SK-N-SH (cell line): ENCODE measurements at regions not wholly inside any gene's neighbourhood (a gene's known extent, or its start where the extent isn't known, plus 50 kb on each side); places are given as distances from the start of the nearest gene placed in this dataset.

Experiments
- POLR2AphosphoS5 ChIP-seq: IDR thresholded peaks from 2 replicates; pipeline ENCODE4 v1.6.1; 2012; ENCODE audit warnings: low read depth, low read length
- RFX5 ChIP-seq: IDR thresholded peaks from 2 replicates; pipeline ENCODE4 v1.6.1; 2012; ENCODE audit warnings: mild to moderate bottlenecking, improper control_type of control experiment, low read length
- RXRA ChIP-seq: IDR thresholded peaks from 2 replicates; pipeline ENCODE4 v1.4.0; 2012; ENCODE audit warnings: low read depth, mild to moderate bottlenecking, borderline replicate concordance
- SMC3 ChIP-seq: IDR thresholded peaks from 2 replicates; pipeline ENCODE4 v1.6.1; 2012; ENCODE audit warnings: low read depth, low read length, improper control_type of control experiment
- TF ChIP-seq, protein P1 (sequence below): fragments of 200-600 bp; sonication (generic); IDR thresholded peaks from 2 replicates; pipeline ENCODE4 v1.6.1; 2017; ENCODE audit warnings: antibody characterized with exemption, mild to moderate bottlenecking, moderate library complexity
- TF ChIP-seq, protein P2 (sequence below): fragments of 150-350 bp; IDR thresholded peaks from 2 replicates; pipeline ENCODE4 v1.6.1; 2017; ENCODE audit warnings: antibody characterized with exemption, low read length, low read depth, borderline replicate concordance

GRCh38 chr6:155623450-155624178, 168.0 kb upstream of the NOX3 start:
- TF ChIP-seq, protein P1, sequence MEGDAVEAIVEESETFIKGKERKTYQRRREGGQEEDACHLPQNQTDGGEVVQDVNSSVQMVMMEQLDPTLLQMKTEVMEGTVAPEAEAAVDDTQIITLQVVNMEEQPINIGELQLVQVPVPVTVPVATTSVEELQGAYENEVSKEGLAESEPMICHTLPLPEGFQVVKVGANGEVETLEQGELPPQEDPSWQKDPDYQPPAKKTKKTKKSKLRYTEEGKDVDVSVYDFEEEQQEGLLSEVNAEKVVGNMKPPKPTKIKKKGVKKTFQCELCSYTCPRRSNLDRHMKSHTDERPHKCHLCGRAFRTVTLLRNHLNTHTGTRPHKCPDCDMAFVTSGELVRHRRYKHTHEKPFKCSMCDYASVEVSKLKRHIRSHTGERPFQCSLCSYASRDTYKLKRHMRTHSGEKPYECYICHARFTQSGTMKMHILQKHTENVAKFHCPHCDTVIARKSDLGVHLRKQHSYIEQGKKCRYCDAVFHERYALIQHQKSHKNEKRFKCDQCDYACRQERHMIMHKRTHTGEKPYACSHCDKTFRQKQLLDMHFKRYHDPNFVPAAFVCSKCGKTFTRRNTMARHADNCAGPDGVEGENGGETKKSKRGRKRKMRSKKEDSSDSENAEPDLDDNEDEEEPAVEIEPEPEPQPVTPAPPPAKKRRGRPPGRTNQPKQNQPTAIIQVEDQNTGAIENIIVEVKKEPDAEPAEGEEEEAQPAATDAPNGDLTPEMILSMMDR: no peak
- TF ChIP-seq POLR2AphosphoS5 (no peak), RXRA (no peak), RFX5 (no peak), SMC3 (no peak)
- TF ChIP-seq, protein P2, sequence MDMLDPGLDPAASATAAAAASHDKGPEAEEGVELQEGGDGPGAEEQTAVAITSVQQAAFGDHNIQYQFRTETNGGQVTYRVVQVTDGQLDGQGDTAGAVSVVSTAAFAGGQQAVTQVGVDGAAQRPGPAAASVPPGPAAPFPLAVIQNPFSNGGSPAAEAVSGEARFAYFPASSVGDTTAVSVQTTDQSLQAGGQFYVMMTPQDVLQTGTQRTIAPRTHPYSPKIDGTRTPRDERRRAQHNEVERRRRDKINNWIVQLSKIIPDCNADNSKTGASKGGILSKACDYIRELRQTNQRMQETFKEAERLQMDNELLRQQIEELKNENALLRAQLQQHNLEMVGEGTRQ: no peak
